Stimulated activated CD8-positive, alpha-beta memory T cell treated with anti-CD3 and anti-CD28 coated beads, Interleukin-12 subunit alpha, Interleukin-12 subunit beta, amount 100 ng/mL, for 1 hour (primary cell): ENCODE measurements at regions not wholly inside any gene's neighbourhood (a gene's known extent, or its start where the extent isn't known, plus 50 kb on each side); places are given as distances from the start of the nearest gene placed in this dataset.

Experiments used
- DNase-seq: peaks from one replicate; pipeline ENCODE4 v3.0.0-alpha.2; 2020; ENCODE audit warnings: low read depth

GRCh38 chr1:4140241-4140640, 240.2 kb upstream of the C1orf174 start:
- no peak for DNase-seq

GRCh38 chr1:4140821-4141220, 240.7 kb upstream of the C1orf174 start:
- no peak for DNase-seq

GRCh38 chr1:4144349-4144971, 244.4 kb upstream of the C1orf174 start:
- no peak for DNase-seq

GRCh38 chr1:4146101-4146500, 246.0 kb upstream of the C1orf174 start:
- no peak for DNase-seq

- no peak for DNase-seq
Observed at GRCh38 chr1:4146614-4147013, 246.5 kb upstream of the C1orf174 start.

- DNase-seq: no peak
Observed at GRCh38 chr1:4147509-4147908, 247.4 kb upstream of the C1orf174 start.

- no peak for DNase-seq
Observed at GRCh38 chr1:4149281-4149680, 249.2 kb upstream of the C1orf174 start.

- no peak for DNase-seq
Observed at GRCh38 chr1:4149831-4150230, 249.8 kb upstream of the C1orf174 start.

GRCh38 chr1:4150262-4150661, 250.2 kb upstream of the C1orf174 start:
- no peak for DNase-seq

GRCh38 chr1:4152266-4152665, 252.2 kb upstream of the C1orf174 start:
- DNase-seq: no peak

GRCh38 chr1:4153571-4153970, 253.5 kb upstream of the C1orf174 start:
- DNase-seq: no peak

- no peak for DNase-seq
Observed at GRCh38 chr1:4156241-4156973, 256.3 kb upstream of the C1orf174 start.

- no peak for DNase-seq
Observed at GRCh38 chr1:4160181-4160580, 260.1 kb upstream of the C1orf174 start.

GRCh38 chr1:4161366-4162006, 261.4 kb upstream of the C1orf174 start:
- DNase-seq: no peak

GRCh38 chr1:4164965-4165364, 264.9 kb upstream of the C1orf174 start:
- DNase-seq: no peak

GRCh38 chr1:4165686-4166300, 265.7 kb upstream of the C1orf174 start:
- DNase-seq: no peak

- DNase-seq: no peak
Observed at GRCh38 chr1:4166713-4167112, 266.6 kb upstream of the C1orf174 start.

GRCh38 chr1:4169991-4170390, 269.9 kb upstream of the C1orf174 start:
- DNase-seq: no peak

- no peak for DNase-seq
Observed at GRCh38 chr1:4170548-4171340, 270.7 kb upstream of the C1orf174 start.

GRCh38 chr1:4171480-4172450, 271.7 kb upstream of the C1orf174 start:
- DNase-seq: no peak
